ENCODE measurements at regions not wholly inside any gene's neighbourhood (a gene's known extent, or its start where the extent isn't known, plus 50 kb on each side); places are given as distances from the start of the nearest gene placed in this dataset.

DNA sequence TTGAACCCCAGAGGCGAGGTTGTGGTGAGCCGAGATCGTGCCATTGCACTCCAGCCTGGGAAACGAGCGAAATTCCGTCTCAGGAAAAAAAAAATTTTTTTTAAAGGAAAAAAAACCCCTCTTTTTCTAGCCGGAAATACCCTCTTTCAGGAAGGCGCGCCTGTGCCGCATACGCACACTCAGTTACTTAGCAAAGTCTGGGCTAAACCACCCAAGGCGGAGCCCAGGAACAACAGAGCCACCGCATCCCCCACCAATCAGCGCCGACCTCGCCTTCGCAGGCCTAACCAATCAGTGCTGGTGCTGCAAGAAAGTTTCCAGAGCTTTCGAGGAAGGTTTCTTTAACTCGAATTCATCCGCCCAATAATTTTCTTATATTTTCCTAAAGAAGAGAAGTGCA, 510.4 kb downstream of the KCNJ18 start:
- TF ChIP-seq, protein P1, sequence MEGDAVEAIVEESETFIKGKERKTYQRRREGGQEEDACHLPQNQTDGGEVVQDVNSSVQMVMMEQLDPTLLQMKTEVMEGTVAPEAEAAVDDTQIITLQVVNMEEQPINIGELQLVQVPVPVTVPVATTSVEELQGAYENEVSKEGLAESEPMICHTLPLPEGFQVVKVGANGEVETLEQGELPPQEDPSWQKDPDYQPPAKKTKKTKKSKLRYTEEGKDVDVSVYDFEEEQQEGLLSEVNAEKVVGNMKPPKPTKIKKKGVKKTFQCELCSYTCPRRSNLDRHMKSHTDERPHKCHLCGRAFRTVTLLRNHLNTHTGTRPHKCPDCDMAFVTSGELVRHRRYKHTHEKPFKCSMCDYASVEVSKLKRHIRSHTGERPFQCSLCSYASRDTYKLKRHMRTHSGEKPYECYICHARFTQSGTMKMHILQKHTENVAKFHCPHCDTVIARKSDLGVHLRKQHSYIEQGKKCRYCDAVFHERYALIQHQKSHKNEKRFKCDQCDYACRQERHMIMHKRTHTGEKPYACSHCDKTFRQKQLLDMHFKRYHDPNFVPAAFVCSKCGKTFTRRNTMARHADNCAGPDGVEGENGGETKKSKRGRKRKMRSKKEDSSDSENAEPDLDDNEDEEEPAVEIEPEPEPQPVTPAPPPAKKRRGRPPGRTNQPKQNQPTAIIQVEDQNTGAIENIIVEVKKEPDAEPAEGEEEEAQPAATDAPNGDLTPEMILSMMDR (IDR thresholded peaks at IDR 0.05): no peak
- TF ChIP-seq EZH2 (IDR thresholded peaks at IDR 0.05): no peak

All from neural progenitor cell (in vitro differentiated cells).